LNCAP (cell line): ENCODE measurements at regions not wholly inside any gene's neighbourhood (a gene's known extent, or its start where the extent isn't known, plus 50 kb on each side); places are given as distances from the start of the nearest gene placed in this dataset.

Source experiments
- TF ChIP-seq, protein P1 (sequence below): fragments of 450-650 bp; IDR thresholded peaks from 2 replicates; pipeline ENCODE4 v1.5.1; 2017; ENCODE audit warnings: mild to moderate bottlenecking

DNA sequence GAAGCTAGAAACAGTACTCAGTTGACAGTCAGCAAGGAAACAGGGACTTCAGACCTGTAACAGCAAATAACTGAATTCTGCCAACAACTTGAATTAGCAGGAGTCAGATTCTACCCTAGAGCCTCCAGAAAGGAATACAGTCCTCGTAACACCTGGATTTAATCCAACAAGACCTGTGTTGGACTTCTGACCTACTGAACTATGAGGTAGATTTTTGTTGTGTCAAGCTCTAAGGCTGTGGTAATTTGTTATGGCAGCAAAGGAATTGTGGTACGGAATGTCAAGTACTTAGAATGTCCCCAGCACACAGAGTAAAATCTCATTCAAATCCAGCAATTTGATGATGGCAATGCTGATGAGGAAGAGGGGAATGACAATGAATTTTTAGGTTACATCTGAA, 234.1 kb downstream of the LRRN1 start:
- TF ChIP-seq, protein P1, sequence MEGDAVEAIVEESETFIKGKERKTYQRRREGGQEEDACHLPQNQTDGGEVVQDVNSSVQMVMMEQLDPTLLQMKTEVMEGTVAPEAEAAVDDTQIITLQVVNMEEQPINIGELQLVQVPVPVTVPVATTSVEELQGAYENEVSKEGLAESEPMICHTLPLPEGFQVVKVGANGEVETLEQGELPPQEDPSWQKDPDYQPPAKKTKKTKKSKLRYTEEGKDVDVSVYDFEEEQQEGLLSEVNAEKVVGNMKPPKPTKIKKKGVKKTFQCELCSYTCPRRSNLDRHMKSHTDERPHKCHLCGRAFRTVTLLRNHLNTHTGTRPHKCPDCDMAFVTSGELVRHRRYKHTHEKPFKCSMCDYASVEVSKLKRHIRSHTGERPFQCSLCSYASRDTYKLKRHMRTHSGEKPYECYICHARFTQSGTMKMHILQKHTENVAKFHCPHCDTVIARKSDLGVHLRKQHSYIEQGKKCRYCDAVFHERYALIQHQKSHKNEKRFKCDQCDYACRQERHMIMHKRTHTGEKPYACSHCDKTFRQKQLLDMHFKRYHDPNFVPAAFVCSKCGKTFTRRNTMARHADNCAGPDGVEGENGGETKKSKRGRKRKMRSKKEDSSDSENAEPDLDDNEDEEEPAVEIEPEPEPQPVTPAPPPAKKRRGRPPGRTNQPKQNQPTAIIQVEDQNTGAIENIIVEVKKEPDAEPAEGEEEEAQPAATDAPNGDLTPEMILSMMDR, result no peak

DNA sequence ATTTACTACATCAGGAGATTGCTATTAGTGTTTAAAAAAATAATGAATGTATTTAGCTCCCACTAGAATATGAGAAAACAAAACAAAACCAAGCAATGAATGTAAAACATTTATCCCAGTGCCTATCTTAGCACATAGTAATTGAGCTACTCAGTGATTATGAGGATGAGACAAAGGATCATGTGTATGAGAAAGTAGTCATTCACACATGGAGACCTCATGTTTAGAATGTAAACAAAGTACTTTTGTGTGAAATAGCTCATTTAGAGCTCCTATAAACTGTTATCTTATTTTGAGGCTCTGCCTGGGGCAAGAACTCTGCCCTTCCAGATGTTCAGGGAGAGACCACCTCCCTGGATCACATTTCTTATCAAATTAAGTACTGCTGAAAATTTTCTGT, 236.8 kb downstream of the LRRN1 start:
- TF ChIP-seq, protein P1, result no peak

DNA sequence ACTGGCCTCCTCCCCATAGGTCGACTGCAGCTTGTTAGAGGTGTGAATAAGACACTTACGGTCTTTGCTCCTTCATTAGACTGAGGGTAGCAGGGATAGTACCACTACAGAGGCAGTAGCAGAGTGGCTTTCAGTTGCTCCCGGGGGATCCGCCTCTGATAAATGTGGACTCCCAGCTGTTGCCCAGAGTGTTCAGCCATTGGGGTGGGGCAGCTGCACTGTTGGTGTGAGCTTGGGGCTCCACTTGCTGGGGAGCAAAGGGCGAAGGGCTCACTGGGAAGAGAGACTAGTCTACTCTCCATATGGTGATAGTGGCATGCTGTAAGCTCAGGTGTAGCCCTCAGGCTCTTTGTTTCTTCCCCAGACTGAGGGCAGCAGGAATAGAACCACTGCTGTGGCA, 239.1 kb downstream of the LRRN1 start:
- TF ChIP-seq, protein P1, result no peak

DNA sequence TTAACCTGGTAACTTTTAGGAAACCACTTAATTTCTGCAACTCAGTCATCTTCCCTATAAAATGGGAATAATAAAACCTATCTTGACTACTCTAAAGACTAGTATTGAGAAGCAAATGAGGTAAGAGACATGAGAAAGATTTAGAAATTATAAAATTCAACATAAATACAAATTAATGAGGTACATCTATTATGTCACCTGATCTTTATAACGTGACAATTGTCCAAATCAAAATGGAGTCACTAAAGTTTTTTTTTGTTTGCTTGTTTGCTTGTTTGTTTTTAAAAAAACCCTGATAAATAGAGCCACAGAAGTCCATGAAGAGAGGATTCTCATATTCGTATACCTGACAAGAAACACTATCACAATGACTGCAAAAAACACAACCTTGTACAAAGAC, 242.8 kb downstream of the LRRN1 start:
- TF ChIP-seq, protein P1, result no peak

DNA sequence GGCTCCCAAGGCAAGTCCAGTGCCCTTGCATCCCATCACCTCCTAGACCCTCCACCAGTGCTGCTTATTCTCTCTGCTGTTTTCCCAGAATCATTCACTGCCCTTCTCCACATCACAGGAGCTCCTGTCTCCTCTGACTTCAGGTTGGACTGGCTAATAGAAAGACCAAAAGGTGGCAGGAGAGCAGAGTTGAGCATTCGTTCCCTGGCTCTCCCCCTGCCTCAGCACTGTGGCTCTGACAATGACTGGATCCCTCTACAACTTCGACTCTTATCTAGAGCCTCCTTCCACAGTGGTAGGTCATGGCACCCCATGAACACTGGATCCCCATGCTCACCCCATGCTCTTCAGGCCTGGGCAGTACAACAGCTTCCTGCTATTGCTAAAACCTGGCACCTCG, 243.6 kb downstream of the LRRN1 start:
- TF ChIP-seq, protein P1, result no peak

DNA sequence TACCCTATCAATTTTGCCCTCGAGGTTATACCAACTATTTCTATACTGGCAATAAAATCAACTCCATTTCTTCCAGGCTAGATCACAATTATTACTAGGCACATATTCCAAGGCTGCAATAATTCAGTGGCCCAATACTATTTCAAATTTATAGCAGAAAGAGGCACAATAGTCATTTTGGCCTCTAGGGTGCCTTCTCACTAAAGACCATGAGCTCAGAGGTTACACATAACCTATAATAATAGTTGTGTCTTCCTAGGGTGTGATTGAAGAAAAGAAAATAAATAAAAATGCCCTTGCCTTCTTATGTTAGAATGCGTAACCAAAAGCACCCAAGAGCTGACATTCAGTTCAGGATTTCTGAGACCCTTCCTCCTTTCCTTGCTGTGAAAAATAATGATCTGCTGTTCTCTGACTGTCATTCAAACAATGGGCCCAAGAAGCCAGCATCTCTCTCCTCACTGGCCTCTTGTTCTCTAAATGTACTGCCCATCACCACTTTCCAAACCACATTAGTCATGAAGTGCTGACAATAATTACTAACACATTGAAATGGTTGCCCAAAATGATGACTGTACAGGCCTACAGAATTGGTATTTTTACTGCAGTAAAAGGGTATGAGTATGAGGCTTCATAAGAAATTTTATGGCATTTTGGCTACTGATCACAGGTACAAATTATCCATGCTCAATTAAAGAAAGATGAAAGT, 244.8 kb downstream of the LRRN1 start:
- TF ChIP-seq, protein P1, result no peak

DNA sequence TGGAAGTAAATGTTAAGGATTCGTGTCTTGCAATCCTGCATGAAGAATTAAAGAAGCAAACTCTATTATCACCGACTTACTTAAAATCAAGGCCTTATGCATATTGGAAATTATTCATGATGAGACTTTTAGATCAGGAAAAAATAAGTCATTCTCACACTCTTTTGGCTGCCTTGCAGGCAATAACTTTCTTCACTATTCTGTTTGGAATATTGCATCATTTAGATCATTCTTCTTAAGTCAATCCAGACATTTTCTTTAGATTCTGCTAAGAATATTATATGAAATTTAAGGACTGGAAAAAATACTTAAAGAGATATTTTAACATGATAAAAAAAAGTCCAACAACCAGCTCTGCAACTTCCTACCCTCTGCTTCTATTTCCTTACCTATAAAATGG, 245.4 kb downstream of the LRRN1 start:
- TF ChIP-seq, protein P1, result no peak

DNA sequence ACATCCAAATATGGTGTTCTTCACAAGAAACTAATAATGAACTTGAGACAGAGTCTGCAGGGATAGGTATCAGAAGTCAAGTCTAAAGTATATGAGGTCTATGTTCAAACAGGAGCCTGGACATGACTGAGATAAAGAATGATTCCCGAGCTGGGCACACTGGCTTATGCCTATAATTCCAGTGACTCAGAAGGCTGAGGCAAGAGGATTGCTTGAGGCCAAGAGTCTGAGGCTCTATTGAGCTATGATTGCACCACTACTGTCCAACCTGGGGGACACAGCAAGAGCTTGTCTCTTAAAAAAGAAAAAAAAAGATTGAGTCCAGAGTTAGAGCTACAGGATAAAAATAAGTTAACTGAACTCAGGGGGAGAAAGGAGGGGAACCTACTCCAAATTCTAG, 246.5 kb downstream of the LRRN1 start:
- TF ChIP-seq, protein P1, result no peak
